AML-193 (cell line): ENCODE measurements at regions not wholly inside any gene's neighbourhood (a gene's known extent, or its start where the extent isn't known, plus 50 kb on each side); places are given as distances from the start of the nearest gene placed in this dataset.
"Not testable (repeated sequence)": the region's sequence is repeated elsewhere in the genome, so short reads cannot be mapped to it uniquely, and the experiment has no call there.

Experiments
- DNase-seq, 2 experiments: peaks; one replicate each; lab custom pipeline; 2025; lab: John Stamatoyannopoulos, UW

DNA sequence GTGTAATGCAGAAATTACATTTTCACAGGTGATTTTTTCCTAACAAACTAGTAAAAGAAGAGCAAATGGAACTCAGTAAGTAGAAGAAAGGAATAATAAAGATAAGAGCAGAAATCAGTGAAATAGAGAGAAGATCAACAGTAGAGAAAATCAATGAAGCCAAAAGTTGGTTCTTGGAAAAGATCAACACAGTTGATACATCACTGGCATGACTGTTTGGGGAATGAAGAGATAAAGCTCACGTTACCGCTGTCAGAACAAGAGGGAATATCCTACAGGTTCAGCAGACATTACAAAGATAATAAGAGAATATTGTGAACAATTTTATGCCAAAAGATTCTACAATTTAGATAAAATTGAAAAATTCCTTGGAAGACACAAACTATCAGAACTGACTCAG is 146.4 kb downstream of the ACTR3B start:
- DNase-seq: no peak

GRCh38 chr7:152907042-152907761 is 147.7 kb downstream of the ACTR3B start:
- no peak for DNase-seq

DNA sequence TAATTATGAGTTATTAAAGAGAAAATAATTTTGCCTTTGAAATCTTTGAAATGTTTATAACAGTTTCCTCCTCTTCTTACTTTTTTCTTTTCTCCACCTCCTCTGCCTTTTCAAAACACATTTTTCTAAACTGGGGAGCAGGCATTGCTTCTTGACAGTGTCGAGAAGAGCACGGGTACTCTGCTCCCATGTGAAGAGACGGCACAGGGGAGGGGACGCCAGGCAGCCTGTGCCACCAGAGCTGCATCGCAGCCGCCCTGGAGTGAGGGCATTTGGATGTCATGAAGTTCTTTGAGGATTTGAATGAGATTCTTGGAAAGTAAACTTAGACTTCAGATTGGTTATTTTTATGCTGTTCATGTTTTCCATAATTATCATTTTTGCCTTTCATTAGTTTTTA is 149.7 kb downstream of the ACTR3B start:
- no peak for DNase-seq

- no peak for DNase-seq
These were observed 150.4 kb downstream of the ACTR3B start for GRCh38 chr7:152909683-152910544.

DNA sequence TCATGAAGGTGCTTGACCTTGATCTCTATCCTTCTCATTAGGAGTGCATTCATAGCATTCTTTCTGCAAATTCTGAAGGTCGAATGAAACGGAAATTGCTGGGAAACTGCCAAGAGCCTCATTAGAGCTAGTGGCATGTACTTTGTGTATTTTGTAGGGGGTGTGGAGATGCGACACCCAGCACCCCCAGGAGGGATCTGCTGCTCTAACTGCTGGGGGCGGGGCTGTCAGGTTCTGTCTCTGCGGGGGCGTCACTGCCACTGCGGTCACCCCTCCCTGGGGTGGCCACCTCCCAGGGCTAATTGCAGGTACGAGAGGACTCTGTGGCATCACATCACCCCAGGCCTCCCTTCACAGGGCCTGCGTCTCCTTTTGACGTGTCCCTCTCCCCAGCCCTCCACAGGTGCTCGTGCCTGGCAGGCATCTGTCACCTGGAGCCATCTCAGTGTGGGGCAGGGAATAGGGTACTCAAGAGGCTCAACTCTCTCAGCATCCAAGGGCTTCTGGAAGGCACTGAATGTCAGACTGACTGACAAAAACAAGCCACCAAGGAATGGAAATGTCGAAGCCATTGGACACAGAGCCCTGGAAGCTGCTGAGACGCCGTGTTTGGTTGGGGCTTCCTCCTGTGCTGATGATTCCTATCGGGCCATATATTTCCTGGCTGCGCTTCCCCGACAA is 151.1 kb downstream of the ACTR3B start:
- no peak for DNase-seq

DNA sequence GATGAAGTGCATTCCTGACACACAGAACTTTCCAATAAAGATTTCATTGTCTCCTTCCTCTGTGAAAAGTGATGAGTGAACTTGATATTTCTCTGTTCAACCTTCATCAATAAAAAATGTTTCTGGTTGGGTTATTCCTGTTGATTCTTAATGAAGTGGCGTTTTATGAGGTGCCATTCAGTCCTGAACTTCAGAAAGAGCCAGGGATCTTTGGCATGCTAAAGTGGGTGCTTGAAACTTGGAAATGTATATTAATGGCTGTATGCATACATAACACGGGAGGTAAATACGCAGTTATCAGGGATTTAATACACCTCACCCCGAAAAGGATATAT is 151.6 kb downstream of the ACTR3B start:
- no peak for DNase-seq

- DNase-seq: no peak
These were observed 152.4 kb downstream of the ACTR3B start for GRCh38 chr7:152911922-152912321.

DNA sequence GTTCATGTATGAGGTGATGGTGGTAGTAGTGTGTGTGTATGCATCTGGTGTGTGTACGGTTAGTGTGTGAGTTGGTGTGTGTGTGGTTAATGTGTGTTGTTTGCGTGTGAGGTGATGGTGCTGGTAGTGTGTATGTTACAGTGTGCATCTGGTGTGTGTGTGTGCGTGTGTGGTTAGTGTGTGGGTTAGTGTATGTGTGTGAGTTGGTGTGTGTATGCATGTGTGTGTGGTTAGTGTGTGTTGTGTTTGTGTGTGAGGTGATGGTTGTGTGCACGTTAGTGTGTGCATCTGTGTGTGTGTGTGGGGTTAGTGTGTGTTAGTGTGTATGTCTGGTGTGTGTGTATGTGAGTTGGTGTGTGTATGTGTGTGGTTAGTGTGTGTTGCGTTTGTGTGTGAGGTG is 153.0 kb downstream of the ACTR3B start:
- DNase-seq: no peak

- DNase-seq: no peak
These were observed 153.9 kb downstream of the ACTR3B start for GRCh38 chr7:152913492-152913891.

DNA sequence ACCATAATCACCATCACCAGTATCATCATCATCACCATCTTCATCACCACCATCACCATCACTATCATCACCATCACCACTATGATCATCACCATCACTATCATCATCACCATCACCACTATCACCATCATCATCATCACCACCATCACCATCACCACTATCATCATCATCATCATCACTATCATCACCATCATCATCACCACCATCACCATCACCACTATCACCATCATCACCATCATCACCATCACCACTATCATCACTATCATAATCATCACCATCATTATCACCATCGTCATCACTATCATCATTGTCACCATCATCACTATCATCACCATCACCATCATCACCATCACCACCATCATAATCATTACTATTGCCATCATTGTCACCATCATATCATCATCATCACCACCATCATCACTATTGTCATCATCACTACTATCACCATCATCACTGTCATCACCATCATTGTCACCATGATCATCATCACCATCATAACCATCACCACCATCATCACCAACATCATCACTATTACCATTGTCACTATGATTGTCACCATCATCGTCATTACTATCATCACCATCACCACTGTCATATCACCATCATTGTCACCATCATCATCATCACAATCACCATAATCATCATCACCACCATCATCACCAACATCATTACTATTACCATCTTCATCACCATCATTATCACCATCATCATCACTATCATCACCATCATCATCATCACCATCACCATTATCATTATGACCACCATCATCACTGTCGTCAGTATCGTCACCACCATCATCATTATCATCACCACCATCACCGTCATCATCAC is 154.7 kb downstream of the ACTR3B start:
- no peak for DNase-seq

DNA sequence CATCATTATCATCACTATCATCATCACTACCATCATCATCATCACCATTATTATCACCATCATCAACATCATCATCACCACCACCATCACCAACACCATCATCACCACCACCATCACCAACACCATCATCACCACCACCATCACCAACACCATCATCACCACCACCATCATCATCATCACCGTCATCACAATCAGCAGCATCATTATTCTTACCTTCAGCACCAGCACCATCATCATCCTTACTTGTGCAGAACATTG is 155.2 kb downstream of the ACTR3B start:
- DNase-seq: not testable (repeated sequence)

DNA sequence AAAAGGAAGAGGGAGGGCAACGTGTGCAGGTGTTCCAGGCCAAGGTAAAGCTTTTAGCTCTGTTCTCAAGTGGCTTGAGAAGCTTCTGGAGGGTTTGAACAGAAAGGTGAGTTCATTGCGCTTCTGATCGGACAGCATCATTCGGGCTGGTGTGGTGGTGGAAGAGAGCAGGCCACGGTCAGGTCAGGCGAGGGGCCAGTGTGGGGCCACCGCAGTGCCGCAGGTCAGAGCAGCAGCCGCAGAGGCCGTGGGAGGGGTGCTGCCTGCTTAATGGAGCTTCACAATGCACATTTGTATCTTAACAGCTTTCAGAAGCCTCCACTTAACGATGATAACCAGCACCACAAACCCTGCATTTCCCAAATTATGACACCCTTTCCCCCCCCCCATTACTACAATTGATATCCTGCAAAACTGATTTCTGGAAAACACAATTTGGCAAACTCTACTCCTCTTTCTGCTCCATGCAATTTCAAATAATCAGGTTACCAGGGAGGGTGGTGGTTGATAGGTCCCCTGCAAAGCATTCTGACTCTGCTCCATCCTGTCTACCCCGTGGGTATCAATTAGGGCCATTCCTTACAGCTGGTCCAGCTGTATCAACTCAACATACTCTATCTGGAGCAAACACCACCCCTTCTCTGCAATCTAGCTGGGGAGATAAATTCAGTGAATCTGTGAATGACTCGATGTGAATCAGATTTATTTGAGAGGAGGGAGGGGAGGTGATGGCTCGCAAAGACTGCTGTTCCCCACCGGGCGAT is 162.9 kb downstream of the ACTR3B start:
- no peak for DNase-seq

GRCh38 chr7:152923711-152924110 is 164.2 kb downstream of the ACTR3B start:
- DNase-seq: no peak

GRCh38 chr7:152924238-152924637 is 164.7 kb downstream of the ACTR3B start:
- DNase-seq: no peak

DNA sequence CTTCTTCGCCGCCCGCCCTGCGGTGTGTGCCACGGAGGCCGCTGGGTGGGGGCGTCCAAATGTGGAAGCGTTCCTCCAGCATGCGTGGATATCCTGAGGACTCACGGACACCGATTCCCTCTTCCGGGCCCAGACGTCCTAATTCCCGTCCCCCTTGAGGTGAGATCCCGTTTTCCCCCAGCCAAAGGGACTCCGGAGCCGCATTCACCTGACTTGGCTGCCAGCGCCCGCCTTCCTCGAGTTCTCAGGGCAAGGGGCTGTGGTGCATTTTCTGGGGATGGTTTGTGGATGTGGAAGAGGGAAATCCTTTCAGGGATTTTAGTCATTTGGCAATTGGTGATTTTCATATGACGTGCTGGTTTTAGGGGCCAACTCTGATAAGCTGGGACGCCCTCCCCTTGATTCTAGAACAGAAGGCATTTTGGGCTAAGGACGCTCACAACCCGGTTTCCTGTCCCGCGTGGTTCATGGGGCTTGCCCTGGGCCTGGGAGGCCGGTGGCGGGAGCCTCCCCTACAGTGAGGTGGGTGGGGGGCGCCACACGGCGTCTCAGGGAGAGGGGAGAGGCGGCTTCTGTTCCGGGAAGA is 165.4 kb downstream of the ACTR3B start:
- no peak for DNase-seq

DNA sequence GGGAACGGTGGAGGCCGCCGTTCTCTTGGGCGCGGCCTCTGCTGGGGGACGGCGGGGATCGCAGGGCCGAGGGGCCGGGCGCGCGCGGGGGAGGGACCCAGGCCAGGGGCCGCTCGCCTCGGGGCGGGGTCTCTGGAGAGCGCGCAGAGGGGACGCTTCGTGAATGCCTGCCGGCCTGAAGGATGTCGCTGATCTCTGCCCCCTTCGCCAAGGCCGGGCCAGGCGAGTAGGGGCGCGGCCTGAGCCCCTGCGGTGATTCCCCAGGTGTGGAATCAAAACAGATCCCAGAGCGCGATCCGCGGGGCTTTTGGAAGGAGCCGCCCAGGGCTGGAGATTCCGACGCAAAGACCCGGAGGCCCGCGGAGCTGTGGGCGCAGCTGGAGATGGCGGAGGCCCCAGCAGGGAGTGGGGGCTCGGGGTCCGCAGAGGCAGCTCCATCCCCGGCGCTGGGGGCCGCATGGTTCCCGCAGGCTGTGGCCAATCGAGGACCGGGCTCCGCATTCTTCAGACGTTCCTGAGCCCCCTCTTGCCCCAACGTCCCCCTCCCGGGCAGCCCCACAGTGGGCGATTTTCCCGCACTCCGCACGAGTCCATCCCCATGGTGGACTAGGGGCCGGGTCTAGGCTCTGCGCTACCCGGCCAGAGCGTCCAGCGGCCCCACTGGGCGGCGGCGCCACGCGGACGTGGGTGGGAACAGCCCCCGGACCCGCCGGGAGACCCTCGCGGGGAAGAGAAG is 166.0 kb downstream of the ACTR3B start:
- no peak for DNase-seq

DNA sequence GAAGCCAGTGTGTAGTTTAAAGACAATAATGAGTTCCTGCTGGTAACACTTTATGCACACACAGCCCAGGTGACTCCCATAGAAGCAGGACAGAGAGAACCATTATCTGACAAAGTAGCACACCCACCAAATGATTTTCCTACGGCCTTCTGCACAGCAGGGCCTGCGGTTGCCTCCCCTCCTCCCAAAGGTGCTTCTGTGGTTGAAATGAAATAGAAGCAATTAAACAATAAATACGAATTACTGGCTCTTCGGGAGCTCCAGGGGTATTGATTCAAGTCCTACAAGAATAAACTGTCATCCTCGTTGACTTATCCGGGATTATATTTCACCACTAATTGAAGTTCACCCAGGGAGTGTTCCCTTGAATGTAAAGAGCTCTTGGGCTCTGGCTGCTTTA is 172.1 kb downstream of the ACTR3B start:
- DNase-seq: no peak

DNA sequence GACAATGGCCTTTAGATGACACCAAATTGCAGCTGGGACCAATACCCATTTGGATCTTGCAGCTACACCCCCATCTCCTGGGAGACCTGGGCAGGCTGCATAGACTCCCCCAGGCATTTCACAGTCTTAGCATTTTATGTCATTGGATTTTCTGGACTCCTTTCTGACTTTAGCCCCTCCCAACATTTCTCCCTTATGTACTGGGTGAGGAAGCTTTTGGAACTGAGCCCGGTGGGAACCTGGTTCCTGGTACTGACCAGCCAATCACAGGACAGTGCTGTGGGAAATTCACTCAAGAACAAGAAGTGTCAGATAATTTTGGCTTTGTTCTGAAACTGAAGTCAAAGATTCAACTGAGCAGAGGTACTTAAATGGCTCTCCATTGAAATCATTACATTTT is 177.7 kb downstream of the ACTR3B start:
- no peak for DNase-seq

GRCh38 chr7:152946616-152947015 is 187.1 kb downstream of the ACTR3B start:
- DNase-seq: not testable (repeated sequence)

DNA sequence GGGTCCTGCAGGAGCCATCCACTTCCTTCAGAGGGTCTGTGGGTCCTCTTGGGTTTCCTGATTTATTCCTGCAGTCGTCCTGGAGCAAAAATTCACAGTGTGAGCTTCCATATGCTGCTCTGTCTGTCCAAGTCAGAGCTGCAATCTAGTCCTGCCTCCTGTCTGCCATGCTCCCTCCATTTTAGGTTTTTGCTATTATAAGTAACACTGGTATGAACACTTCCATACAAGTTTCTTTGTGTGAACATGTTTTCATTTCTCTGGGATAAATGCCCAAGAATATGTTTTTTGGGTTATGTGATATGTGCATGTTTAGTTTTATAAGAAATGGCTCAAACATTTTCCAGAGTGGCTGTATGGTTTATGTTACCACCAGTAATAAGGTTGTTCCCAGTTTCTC is 188.1 kb downstream of the ACTR3B start:
- DNase-seq: no peak

- no peak for DNase-seq
These were observed 189.7 kb downstream of the ACTR3B start for GRCh38 chr7:152949253-152949652.
